H54 (cell line): ENCODE measurements at regions not wholly inside any gene's neighbourhood (a gene's known extent, or its start where the extent isn't known, plus 50 kb on each side); places are given as distances from the start of the nearest gene placed in this dataset.

Source experiments
- DNase-seq: peaks from one replicate; pipeline ENCODE4 v3.0.0; 2011; ENCODE audit warnings: low spot score, mixed read lengths; ENCODE audit not compliant: insufficient read length
- FAIRE-seq: peaks from 3 replicates; lab custom pipeline; 2011; peaks lifted over from hg19 to GRCh38; lab: Jason Lieb, UNC
- POLR2A ChIP-seq: IDR thresholded peaks from 2 replicates; pipeline ENCODE4 v1.6.1; 2011; ENCODE audit warnings: low read depth, mild to moderate bottlenecking, low read length

GRCh38 chr11:110827276-110827675 lies 115.0 kb upstream of the ARHGAP20 start:
- DNase-seq (no peak), FAIRE-seq (no peak)
- TF ChIP-seq POLR2A, result no peak

DNA sequence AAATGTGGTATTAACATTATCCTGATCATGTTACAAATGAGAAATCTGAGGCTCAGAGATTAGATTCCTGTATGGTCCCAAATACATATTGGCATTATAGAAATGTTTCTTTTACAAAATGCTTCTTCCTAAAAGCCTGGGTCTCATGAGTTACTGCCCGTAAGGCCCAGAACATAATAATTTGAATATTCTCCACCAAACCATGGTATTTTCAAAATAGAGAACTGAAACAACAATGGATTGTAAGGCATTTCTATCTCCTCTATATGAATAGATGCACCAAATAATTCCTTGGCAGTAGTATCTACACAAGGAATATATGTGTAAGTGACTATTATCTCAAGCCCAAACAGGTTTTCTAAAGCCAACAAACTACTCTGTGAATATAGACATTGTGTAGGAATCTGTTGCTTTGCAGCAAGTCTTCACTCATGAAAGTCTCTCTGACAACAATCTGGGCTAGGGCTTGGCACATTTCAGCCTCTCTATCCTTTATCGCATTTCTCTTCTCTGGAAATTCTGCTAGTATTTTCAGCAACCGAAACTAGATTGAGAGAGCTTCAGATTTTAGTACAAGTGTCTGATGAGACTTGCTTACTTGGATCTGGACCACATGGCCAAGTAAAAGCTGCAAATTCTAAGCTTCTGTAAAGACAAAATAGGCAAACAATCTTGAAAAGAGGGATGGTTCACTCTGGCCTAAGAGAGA lies 112.8 kb upstream of the ARHGAP20 start:
- no peak for TF ChIP-seq POLR2A
- no peak for DNase-seq
- FAIRE-seq, result no peak

DNA sequence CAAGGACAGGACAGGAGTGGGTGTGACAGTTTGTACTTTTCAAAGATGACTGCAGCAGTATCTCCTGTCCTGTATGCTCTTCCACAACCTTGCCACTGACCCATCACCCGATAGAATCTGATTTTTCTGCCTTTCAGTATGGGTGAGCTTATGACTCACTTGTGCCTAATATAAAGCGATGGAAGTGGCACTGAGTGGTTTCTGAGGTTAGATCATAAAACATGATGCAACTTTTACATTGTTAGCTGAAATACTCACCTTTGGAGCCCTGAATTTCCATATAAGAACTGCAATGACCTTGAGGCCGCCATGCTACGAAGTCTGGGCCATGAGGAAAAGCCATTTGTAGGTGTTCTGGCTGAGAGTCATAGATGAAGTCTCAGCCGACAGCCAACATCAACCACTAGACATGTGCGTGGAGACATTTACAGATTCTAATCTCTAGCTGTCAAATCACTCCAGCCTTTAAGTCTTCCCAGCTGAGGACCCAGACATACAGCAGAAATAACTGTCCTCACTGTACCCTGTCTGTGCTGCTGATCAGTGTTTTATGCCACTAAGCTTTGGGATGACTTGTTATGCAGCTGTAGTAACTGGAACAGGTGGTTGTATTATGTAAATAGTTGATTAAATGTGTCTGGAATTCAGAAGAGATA lies 105.9 kb upstream of the ARHGAP20 start:
- FAIRE-seq, result no peak
- no peak for DNase-seq
- no peak for TF ChIP-seq POLR2A

DNA sequence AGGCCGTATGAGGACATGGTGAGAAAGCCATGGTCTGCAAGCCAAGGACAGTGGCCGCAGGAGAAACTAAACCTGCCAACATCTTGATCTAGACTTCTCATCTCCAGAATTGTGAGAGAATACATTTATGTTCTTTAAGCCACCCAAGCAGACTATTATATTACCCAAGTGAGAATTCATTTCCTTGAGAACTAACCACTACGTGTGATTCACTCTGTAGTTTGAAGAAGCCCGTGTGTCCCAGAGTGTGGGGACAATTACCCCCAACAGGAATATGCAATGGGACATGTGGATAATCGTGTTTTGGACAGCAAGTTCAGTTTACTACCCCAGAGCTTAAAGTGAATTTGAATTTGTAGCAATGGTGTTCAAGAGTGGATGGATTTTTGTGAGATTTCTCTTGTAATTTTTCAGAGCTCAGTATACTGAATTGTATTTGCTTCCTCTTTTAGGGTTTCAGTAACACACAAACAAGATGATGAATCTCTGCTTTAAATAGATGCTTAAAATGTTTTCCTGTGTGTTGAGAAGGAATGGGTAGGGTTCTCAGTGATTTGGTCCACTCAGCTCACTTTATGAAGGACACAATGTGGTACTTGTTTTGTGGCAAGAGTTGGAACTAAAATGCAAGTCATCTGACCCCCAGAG lies 100.0 kb upstream of the ARHGAP20 start:
- FAIRE-seq (no peak), DNase-seq (no peak)
- TF ChIP-seq POLR2A, result no peak

- no peak for FAIRE-seq
- no peak for TF ChIP-seq POLR2A
- DNase-seq, result no peak
Observed at GRCh38 chr11:110809417-110810199, 97.4 kb upstream of the ARHGAP20 start.

DNA sequence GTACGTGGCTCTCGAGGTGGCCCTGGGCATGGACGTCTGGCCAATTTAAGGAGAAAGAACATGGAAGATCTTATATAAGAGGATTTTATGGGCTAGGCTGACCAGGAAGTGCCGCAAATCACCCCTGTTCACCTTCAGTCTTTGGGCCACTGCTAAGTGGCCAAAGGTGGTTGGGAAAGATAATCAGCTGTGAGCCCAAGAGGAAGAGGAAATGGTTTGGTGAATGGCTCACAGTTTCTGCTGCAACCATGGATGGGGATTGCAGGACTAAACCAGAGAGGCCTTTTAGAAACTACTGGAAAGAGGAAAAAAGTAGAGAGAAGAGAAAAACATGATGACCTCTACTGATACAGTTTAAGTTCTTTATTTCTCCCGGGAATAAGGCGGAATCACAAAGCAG lies 96.0 kb upstream of the ARHGAP20 start:
- FAIRE-seq, result no peak
- DNase-seq, result no peak
- no peak for TF ChIP-seq POLR2A

GRCh38 chr11:110807801-110808200 lies 95.6 kb upstream of the ARHGAP20 start:
- TF ChIP-seq POLR2A, result no peak
- DNase-seq (no peak), FAIRE-seq (no peak)

GRCh38 chr11:110805756-110806155 lies 93.5 kb upstream of the ARHGAP20 start:
- no peak for TF ChIP-seq POLR2A
- FAIRE-seq (no peak), DNase-seq (no peak)

DNA sequence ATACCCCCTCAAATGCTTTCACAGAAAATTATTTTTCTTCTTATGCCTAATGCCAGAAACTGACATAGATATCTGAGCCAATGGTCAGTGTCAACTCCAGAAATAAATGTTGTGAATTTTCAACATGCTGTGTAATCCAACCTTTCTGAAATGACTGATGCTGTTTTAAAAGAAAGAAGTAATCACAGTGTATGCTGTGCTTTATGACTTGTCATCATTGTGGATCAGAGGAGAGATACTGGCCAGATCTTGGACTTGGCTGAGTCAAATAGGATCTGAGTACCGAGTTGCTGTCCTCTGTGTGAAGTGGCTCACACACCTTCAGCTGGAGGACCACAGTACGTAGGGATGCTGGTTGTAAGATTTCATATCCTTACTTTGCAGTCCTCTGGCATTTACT lies 89.9 kb upstream of the ARHGAP20 start:
- no peak for DNase-seq

GRCh38 chr11:110801328-110801727 lies 89.1 kb upstream of the ARHGAP20 start:
- FAIRE-seq, result no peak
- no peak for TF ChIP-seq POLR2A
- DNase-seq, result no peak

More for the DNA sequence above, 89.9 kb upstream of the ARHGAP20 start:
- TF ChIP-seq POLR2A, result no peak
- no peak for FAIRE-seq

DNA sequence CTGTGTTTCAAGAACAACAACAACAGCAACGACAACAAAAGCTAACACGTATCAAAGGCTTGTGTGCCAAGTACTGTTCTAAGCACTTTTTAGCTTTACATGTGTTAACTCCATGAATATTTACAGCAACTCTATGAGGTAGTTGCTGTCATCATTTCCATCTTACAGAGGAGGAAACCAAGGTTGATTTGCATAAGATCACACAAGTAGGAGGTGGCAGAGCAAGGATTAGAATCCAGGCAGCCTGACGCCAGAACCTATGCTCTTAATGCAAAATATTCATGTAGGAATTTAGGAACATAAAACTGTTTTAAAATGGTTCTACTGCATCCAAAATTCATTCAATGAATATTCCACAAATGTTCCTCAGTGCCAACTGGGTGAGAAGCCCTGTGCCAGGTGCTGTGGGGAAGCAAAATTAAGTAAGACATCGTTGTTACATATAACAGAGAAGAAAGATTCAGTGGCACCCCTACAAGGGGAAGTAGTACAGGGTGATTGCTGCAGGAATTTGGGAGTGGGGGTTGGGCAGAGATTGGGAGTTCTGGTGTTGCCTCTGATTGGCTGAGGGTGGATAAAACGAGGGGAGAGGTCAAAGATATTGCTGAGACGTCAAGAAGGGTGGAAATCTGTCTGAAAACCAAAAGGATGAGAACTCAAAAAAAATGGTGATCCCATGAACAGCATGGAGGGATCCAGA lies 86.1 kb upstream of the ARHGAP20 start:
- no peak for FAIRE-seq
- TF ChIP-seq POLR2A, result no peak

GRCh38 chr11:110797453-110797852 lies 85.2 kb upstream of the ARHGAP20 start:
- no peak for FAIRE-seq

More for the DNA sequence above, 86.1 kb upstream of the ARHGAP20 start:
- DNase-seq, result no peak

GRCh38 chr11:110795112-110795624 lies 82.9 kb upstream of the ARHGAP20 start:
- FAIRE-seq (no peak), DNase-seq (no peak)
- no peak for TF ChIP-seq POLR2A

More at GRCh38 chr11:110797453-110797852, 85.2 kb upstream of the ARHGAP20 start:
- no peak for DNase-seq
- no peak for TF ChIP-seq POLR2A

GRCh38 chr11:110793556-110793955 lies 81.3 kb upstream of the ARHGAP20 start:
- FAIRE-seq, result no peak
- TF ChIP-seq POLR2A, result no peak
- DNase-seq, result no peak
